Stimulated activated CD4-positive, alpha-beta T cell treated with anti-CD3 and anti-CD28 coated beads, Interleukin-4, amount 100 ng/mL, for 1 hour (primary cell): ENCODE measurements at regions not wholly inside any gene's neighbourhood (a gene's known extent, or its start where the extent isn't known, plus 50 kb on each side); places are given as distances from the start of the nearest gene placed in this dataset.
"Not testable (repeated sequence)": the region's sequence is repeated elsewhere in the genome, so short reads cannot be mapped to it uniquely, and the experiment has no call there.

ENCODE experiments used
- DNase-seq: peaks from one replicate; pipeline ENCODE4 v3.0.0-alpha.2; 2020

GRCh38 chr11:115985896-115986295, 481.7 kb upstream of the CADM1 start:
- DNase-seq, result no peak

- DNase-seq, result no peak
Measured at GRCh38 chr11:115984228-115984627, 480.0 kb upstream of the CADM1 start.

- DNase-seq, result no peak
Measured at GRCh38 chr11:115982666-115983065, 478.5 kb upstream of the CADM1 start.

- no peak for DNase-seq
Measured at GRCh38 chr11:115981814-115982471, 477.7 kb upstream of the CADM1 start.

- no peak for DNase-seq
Measured at GRCh38 chr11:115981104-115981481, 476.9 kb upstream of the CADM1 start.

GRCh38 chr11:115980337-115981103, 476.3 kb upstream of the CADM1 start:
- DNase-seq, result no peak

GRCh38 chr11:115974703-115975102, 470.5 kb upstream of the CADM1 start:
- no peak for DNase-seq

GRCh38 chr11:115967203-115967602, 463.0 kb upstream of the CADM1 start:
- DNase-seq, result not testable (repeated sequence)

- no peak for DNase-seq
Measured at GRCh38 chr11:115965767-115966504, 461.7 kb upstream of the CADM1 start.

- DNase-seq, result no peak
Measured at GRCh38 chr11:115964091-115964490, 459.9 kb upstream of the CADM1 start.

- no peak for DNase-seq
Measured at GRCh38 chr11:115963156-115963555, 458.9 kb upstream of the CADM1 start.

- DNase-seq, result no peak
Measured at GRCh38 chr11:115961159-115962003, 457.2 kb upstream of the CADM1 start.

- no peak for DNase-seq
Measured at GRCh38 chr11:115959081-115959486, 454.9 kb upstream of the CADM1 start.

GRCh38 chr11:115958089-115959000, 454.1 kb upstream of the CADM1 start:
- DNase-seq, result no peak

GRCh38 chr11:115955803-115956202, 451.6 kb upstream of the CADM1 start:
- DNase-seq, result no peak

GRCh38 chr11:115950660-115951059, 446.4 kb upstream of the CADM1 start:
- no peak for DNase-seq

- DNase-seq, result no peak
Measured at GRCh38 chr11:115944596-115944995, 440.4 kb upstream of the CADM1 start.

GRCh38 chr11:115942011-115942410, 437.8 kb upstream of the CADM1 start:
- no peak for DNase-seq

GRCh38 chr11:115941481-115941993, 437.3 kb upstream of the CADM1 start:
- DNase-seq, result no peak

GRCh38 chr11:115941044-115941443, 436.8 kb upstream of the CADM1 start:
- no peak for DNase-seq

GRCh38 chr11:115939731-115940421, 435.7 kb upstream of the CADM1 start:
- no peak for DNase-seq
